H1 (cell line): ENCODE measurements at regions not wholly inside any gene's neighbourhood (a gene's known extent, or its start where the extent isn't known, plus 50 kb on each side); places are given as distances from the start of the nearest gene placed in this dataset.

Experiments
- CTCF ChIA-PET: fragments of 300-600 bp; sonication (Branson Sonifier 250); formaldehyde crosslinking; loops from one replicate; lab custom pipeline; 2021; ENCODE audit not compliant: partially characterized antibody; lab: Charles Lee
- POLR2A ChIA-PET: fragments of 300-600 bp; sonication (Branson Sonifier 250); formaldehyde crosslinking; loops from one replicate; lab custom pipeline; 2021; ENCODE audit warnings: inconsistent platforms; ENCODE audit not compliant: partially characterized antibody; lab: Charles Lee
- DNase-seq, 2 experiments: peaks; one replicate each; pipeline versions ENCODE4 v3.0.0 to v3.0.0-alpha.2; 2010 to 2022; ENCODE audit warnings: low spot score in 2 of 2, low read depth in 1 of 2, mixed read lengths in 1 of 2
- FAIRE-seq: peaks from 2 replicates; lab custom pipeline; 2011; peaks lifted over from hg19 to GRCh38; lab: Jason Lieb, UNC
- H2AFZ ChIP-seq: 2 replicates; pipeline ENCODE4 v1.8.1; 2012; ENCODE audit warnings: low read length, inconsistent platforms
- H2AK5ac ChIP-seq: 2 replicates; pipeline ENCODE4 v1.6.1; 2013; ENCODE audit warnings: low read depth, low read length
- H2BK120ac ChIP-seq: replicated peaks from 2 replicates; pipeline ENCODE3; 2013; ENCODE audit warnings: low read depth, low read length, inconsistent platforms
- H2BK12ac ChIP-seq: 2 replicates; pipeline ENCODE4 v1.6.1; 2013; ENCODE audit warnings: low read depth, low read length
- H2BK15ac ChIP-seq: 2 replicates; pipeline ENCODE4 v1.6.1; 2013; ENCODE audit warnings: low read length
- H2BK20ac ChIP-seq: 2 replicates; pipeline ENCODE4 v1.6.1; 2013; ENCODE audit warnings: low read length
- H2BK5ac ChIP-seq: 2 replicates; pipeline ENCODE4 v1.6.1; 2013; ENCODE audit warnings: low read depth, low read length
- H3K14ac ChIP-seq: 2 replicates; pipeline ENCODE4 v1.6.1; 2013; ENCODE audit warnings: inconsistent platforms; ENCODE audit not compliant: insufficient read length
- H3K18ac ChIP-seq: 2 replicates; pipeline ENCODE4 v1.6.1; 2013; ENCODE audit warnings: low read length; ENCODE audit errors: extremely low read depth
- H3K23ac ChIP-seq: 2 replicates; pipeline ENCODE4 v1.6.1; 2013; ENCODE audit warnings: inconsistent platforms; ENCODE audit not compliant: insufficient read length
- H3K23me2 ChIP-seq: 2 replicates; pipeline ENCODE4 v1.6.1; 2013; ENCODE audit warnings: low read depth, low read length
- H3K27ac ChIP-seq: 2 replicates; pipeline ENCODE4 v1.6.1; 2011; ENCODE audit warnings: low read depth, low read length, inconsistent platforms
- H3K27me3 ChIP-seq, 4 experiments: replicated peaks in 1 of 4; 1 replicate in 1 of 4; 2 replicates in 3 of 4; pipeline versions ENCODE4 v1.6.1 to v1.8.1; 2011 to 2013; ENCODE audit warnings: low read length in 3 of 4, mild to moderate bottlenecking in 3 of 4, inconsistent platforms in 2 of 4, mixed read lengths in 2 of 4, moderate library complexity in 1 of 4; ENCODE audit not compliant: control insufficient read depth in 3 of 4, insufficient read depth in 3 of 4; ENCODE audit errors: extremely low read depth in 1 of 4
- H3K36me3 ChIP-seq, 4 experiments: 2 replicates each; pipeline versions ENCODE4 v1.6.1 to v1.8.1; 2011 to 2013; ENCODE audit warnings: mild to moderate bottlenecking in 4 of 4, low read length in 3 of 4, moderate library complexity in 2 of 4, control low read depth in 1 of 4, inconsistent platforms in 1 of 4; ENCODE audit not compliant: insufficient read depth in 4 of 4, control insufficient read depth in 2 of 4
- H3K4ac ChIP-seq: replicated peaks from 2 replicates; pipeline ENCODE3; 2013; ENCODE audit warnings: low read length, low read depth, mixed read lengths, inconsistent platforms; ENCODE audit not compliant: insufficient read length
- H3K4me1 ChIP-seq, 4 experiments: replicated peaks in 1 of 4; 1 replicate in 1 of 4; 2 replicates in 3 of 4; pipeline versions ENCODE4 v1.6.1 to v1.8.1; 2011 to 2013; ENCODE audit warnings: low read length in 3 of 4, inconsistent platforms in 2 of 4, mixed read lengths in 1 of 4; ENCODE audit not compliant: insufficient read depth in 4 of 4, control insufficient read depth in 3 of 4
- H3K4me2 ChIP-seq, 2 experiments: 2 replicates each; pipeline versions ENCODE4 v1.6.1 to v1.8.1; 2011 to 2013; ENCODE audit warnings: low read depth in 2 of 2, low read length in 2 of 2, control low read depth in 1 of 2, inconsistent platforms in 1 of 2, mild to moderate bottlenecking in 1 of 2; ENCODE audit not compliant: insufficient read depth in 1 of 2
- H3K4me3 ChIP-seq, 4 experiments: fragments of 200-600, 300-600 bp in 1 of 4; sonication (generic), shearing (Covaris generic), sonication (Bioruptor Twin) in 1 of 4; 2 replicates each; pipeline versions ENCODE4 v1.5.1 to v1.8.1; 2011 to 2016; ENCODE audit warnings: low read length in 4 of 4, low read depth in 3 of 4, control low read depth in 2 of 4, inconsistent platforms in 2 of 4, mild to moderate bottlenecking in 2 of 4, mixed read lengths in 1 of 4, moderate library complexity in 1 of 4; ENCODE audit not compliant: insufficient read depth in 2 of 4; ENCODE audit errors: extremely low read depth in 1 of 4
- H3K56ac ChIP-seq: replicated peaks from 2 replicates; pipeline ENCODE3; 2013; ENCODE audit warnings: low read depth, mild to moderate bottlenecking, mixed read lengths, low read length, inconsistent platforms; ENCODE audit not compliant: insufficient read length
- H3K79me1 ChIP-seq: 2 replicates; pipeline ENCODE4 v1.6.1; 2013; ENCODE audit warnings: low read depth, low read length, control low read depth
- H3K79me2 ChIP-seq, 2 experiments: 2 replicates each; pipeline versions ENCODE4 v1.6.1 to v1.8.1; 2012 to 2013; ENCODE audit warnings: low read length in 2 of 2, mild to moderate bottlenecking in 2 of 2, inconsistent platforms in 1 of 2; ENCODE audit not compliant: insufficient read depth in 2 of 2, control insufficient read depth in 1 of 2
- H3K9ac ChIP-seq, 4 experiments: replicated peaks in 1 of 4; 1 replicate in 1 of 4; 2 replicates in 3 of 4; pipeline versions ENCODE4 v1.6.1 to v1.8.1; 2011 to 2013; ENCODE audit warnings: low read depth in 3 of 4, low read length in 3 of 4, control low read depth in 2 of 4, mild to moderate bottlenecking in 2 of 4, moderate library complexity in 2 of 4, inconsistent platforms in 1 of 4; ENCODE audit errors: extremely low read depth in 1 of 4
- H3K9me3 ChIP-seq, 2 experiments: 2 replicates each; pipeline versions ENCODE4 v1.6.1 to v1.8.1; 2012 to 2013; ENCODE audit warnings: mild to moderate bottlenecking in 2 of 2, moderate library complexity in 2 of 2, control low read depth in 1 of 2, inconsistent platforms in 1 of 2, low read depth in 1 of 2, low read length in 1 of 2, mixed read lengths in 1 of 2; ENCODE audit not compliant: insufficient read depth in 2 of 2
- H4K20me1 ChIP-seq, 2 experiments: replicated peaks in 1 of 2; 2 replicates each; pipeline versions ENCODE3 to v1.8.1; 2011 to 2013; ENCODE audit warnings: inconsistent platforms in 2 of 2, low read length in 2 of 2, mild to moderate bottlenecking in 1 of 2; ENCODE audit not compliant: insufficient read depth in 2 of 2, control insufficient read depth in 1 of 2
- H4K5ac ChIP-seq: 2 replicates; pipeline ENCODE4 v1.6.1; 2013; ENCODE audit warnings: low read length, low read depth, mixed read lengths, inconsistent platforms; ENCODE audit not compliant: insufficient read length
- H4K8ac ChIP-seq: 2 replicates; pipeline ENCODE4 v1.8.0; 2013; ENCODE audit warnings: mild to moderate bottlenecking, moderate library complexity, low read length, inconsistent platforms; ENCODE audit not compliant: insufficient read depth; ENCODE audit errors: extremely low read depth
- H4K91ac ChIP-seq: replicated peaks from 2 replicates; pipeline ENCODE3; 2013; ENCODE audit warnings: low read length, mixed read lengths, inconsistent platforms; ENCODE audit not compliant: insufficient read length
- ASH2L ChIP-seq: fragments of 200-600, 300-600 bp; sonication (generic); IDR thresholded peaks from one replicate; pipeline ENCODE4 v1.7.1; 2017; ENCODE audit warnings: low read length
- BACH1 ChIP-seq: IDR thresholded peaks from 2 replicates; pipeline ENCODE4 v1.6.1; 2012; ENCODE audit warnings: low read length, improper control_type of control experiment
- CHD1 ChIP-seq: IDR thresholded peaks from 2 replicates; pipeline ENCODE4 v1.6.1; 2012; ENCODE audit warnings: low read depth, low read length, improper control_type of control experiment
- CREB1 ChIP-seq: IDR thresholded peaks from 2 replicates; pipeline ENCODE4 v1.6.1; 2012; ENCODE audit warnings: inconsistent platforms
- EZH2 ChIP-seq: fragments of 200-600 bp; sonication (generic); IDR thresholded peaks from 2 replicates; pipeline ENCODE4 v1.7.1; 2012; ENCODE audit warnings: low read depth, mild to moderate bottlenecking, moderate library complexity, low read length, inconsistent platforms; ENCODE audit not compliant: severe bottlenecking
- GTF2F1 ChIP-seq: IDR thresholded peaks from 2 replicates; pipeline ENCODE4 v1.6.1; 2012; ENCODE audit warnings: low read depth, low read length, improper control_type of control experiment, borderline replicate concordance
- KDM4A ChIP-seq: IDR thresholded peaks from one replicate; pipeline ENCODE4 v1.7.1; 2012; ENCODE audit warnings: low read depth, mild to moderate bottlenecking, moderate library complexity, low read length, inconsistent platforms; ENCODE audit not compliant: severe bottlenecking
- KDM5A ChIP-seq: fragments of 200-600 bp; IDR thresholded peaks from 2 replicates; pipeline ENCODE4 v1.7.1; 2012; ENCODE audit warnings: mild to moderate bottlenecking, low read length, inconsistent platforms, mixed read lengths
- MAFK ChIP-seq: IDR thresholded peaks from 2 replicates; pipeline ENCODE4 v1.6.1; 2012; ENCODE audit warnings: low read depth, mild to moderate bottlenecking, improper control_type of control experiment, low read length
- NANOG ChIP-seq: IDR thresholded peaks from 2 replicates; pipeline ENCODE4 v1.6.1; 2011; ENCODE audit warnings: low read length, low read depth, mild to moderate bottlenecking, inconsistent platforms; ENCODE audit not compliant: insufficient read depth, poor library complexity, severe bottlenecking
- POLR2A ChIP-seq, 2 experiments: IDR thresholded peaks; 1 replicate in 1 of 2; 2 replicates in 1 of 2; pipeline ENCODE4 v1.6.1; 2011; ENCODE audit warnings: low read depth in 2 of 2, low read length in 2 of 2, mild to moderate bottlenecking in 2 of 2; ENCODE audit errors: control extremely low read depth in 1 of 2
- RFX5 ChIP-seq: IDR thresholded peaks from 2 replicates; pipeline ENCODE4 v1.6.1; 2011; ENCODE audit warnings: low read depth, low read length, improper control_type of control experiment, borderline replicate concordance
- SIN3A ChIP-seq, 2 experiments: IDR thresholded peaks in 1 of 2; conservative IDR thresholded peaks in 1 of 2; 2 replicates each; pipeline ENCODE4 v1.6.1; 2011 to 2012; ENCODE audit warnings: low read length in 2 of 2, improper control_type of control experiment in 1 of 2, low read depth in 1 of 2, mild to moderate bottlenecking in 1 of 2
- SP4 ChIP-seq: IDR thresholded peaks from 2 replicates; pipeline ENCODE4 v1.6.1; 2012; ENCODE audit warnings: low read length, inconsistent platforms
- TAF1 ChIP-seq: IDR thresholded peaks from 2 replicates; pipeline ENCODE4 v1.6.1; 2011; ENCODE audit warnings: mild to moderate bottlenecking, low read depth, low read length
- YY1 ChIP-seq: IDR thresholded peaks from 2 replicates; pipeline ENCODE4 v1.6.1; 2011; ENCODE audit warnings: low read depth, mild to moderate bottlenecking, low read length
- WGBS, 2 experiments: shearing (Covaris generic) in 1 of 2; methylation state at CpG; one replicate each; pipeline versions ENCODE4 v1.1.6 to v1.1.7; 2013 to 2015; ENCODE audit warnings: low lambda C conversion rate in 2 of 2, mixed read lengths in 2 of 2, inconsistent platforms in 1 of 2, low coverage in 1 of 2, missing lambda C conversion rate in 1 of 2; ENCODE audit not compliant: insufficient replicate concordance in 2 of 2, insufficient coverage in 1 of 2, insufficient read length in 1 of 2; ENCODE audit errors: extremely low coverage in 1 of 2, missing lambda C conversion rate in 1 of 2; 5-methylcytosine and 5-hydroxymethylcytosine counted together

GRCh38 chr20:50427719-50428083 lies 82.5 kb upstream of the PTPN1 start:
- Histone ChIP-seq H3K23me2 (no peaks in the 10 kb centered on the region), H3K4ac (no peak overlapping the region), H3K4me2 (no peak overlapping the region), H4K5ac (no peak overlapping the region), H3K18ac (no peak overlapping the region), H3K27me3 (no peaks in the 10 kb centered on the region), H3K9me3 (no peaks in the 10 kb centered on the region), H2AFZ (peak overlapping the region; percentile 8; the same call in 1 of the 2 replicates), H3K4me3 (no peak overlapping the region), H2BK120ac (no peak overlapping the region), H2BK15ac (no peak overlapping the region), H3K14ac (no peak overlapping the region), H3K56ac (no peak overlapping the region), H2BK5ac (no peak overlapping the region), H4K8ac (no peak overlapping the region), H4K20me1 (no peaks in the 10 kb centered on the region), H3K27ac (no peak overlapping the region), H2BK12ac (no peak overlapping the region), H3K9ac (no peak overlapping the region), H2BK20ac (no peak overlapping the region), H3K36me3 (no peaks in the 10 kb centered on the region), H3K79me1 (no peaks in the 10 kb centered on the region), H4K91ac (no peak overlapping the region), H2AK5ac (no peak overlapping the region), H3K79me2 (no peaks in the 10 kb centered on the region), H3K23ac (no peak overlapping the region), H3K4me1 (peaks cover 0 to 10% (median 0%) of the 10 kb centered on the region in 4 experiments; a peak in 2 of 7 replicates)
- FAIRE-seq (no peak), DNase-seq (no peak)
- WGBS, 2 experiments, result 75% methylated on average over 5 of the region's 5 CpGs; no CpG with 5 or more reads in 1 of the 2 experiments
- ChIA-PET POLR2A (no interaction called here), CTCF (interaction anchor here (1.4 to 1.5 kb wide), 2 partner anchors 11 to 248 kb away, joined by 4 to 6 read pairs; no protein-coding TSS in a partner anchor)
- TF ChIP-seq MAFK (no peak), POLR2A (IDR thresholded peaks at IDR 0.05; ENCODE audit: control extremely low read depth in 1 of 2, low read depth in 2 of 2, low read length in 2 of 2) (no peak), KDM4A (no peak), CREB1 (no peak), BACH1 (no peak), ASH2L (no peak), NANOG (no peak), EZH2 (no peak), GTF2F1 (no peak), SIN3A (conservative IDR thresholded peaks at IDR 0.05 in 1 of 2, IDR thresholded peaks at IDR 0.05 in 1 of 2; ENCODE audit: low read depth in 1 of 2, low read length in 2 of 2) (no peak), YY1 (no peak), SP4 (no peak), KDM5A (no peak), CHD1 (no peak), TAF1 (no peak), RFX5 (no peak)
